ENCODE measurements at regions not wholly inside any gene's neighbourhood (a gene's known extent, or its start where the extent isn't known, plus 50 kb on each side); places are given as distances from the start of the nearest gene placed in this dataset.

DNA sequence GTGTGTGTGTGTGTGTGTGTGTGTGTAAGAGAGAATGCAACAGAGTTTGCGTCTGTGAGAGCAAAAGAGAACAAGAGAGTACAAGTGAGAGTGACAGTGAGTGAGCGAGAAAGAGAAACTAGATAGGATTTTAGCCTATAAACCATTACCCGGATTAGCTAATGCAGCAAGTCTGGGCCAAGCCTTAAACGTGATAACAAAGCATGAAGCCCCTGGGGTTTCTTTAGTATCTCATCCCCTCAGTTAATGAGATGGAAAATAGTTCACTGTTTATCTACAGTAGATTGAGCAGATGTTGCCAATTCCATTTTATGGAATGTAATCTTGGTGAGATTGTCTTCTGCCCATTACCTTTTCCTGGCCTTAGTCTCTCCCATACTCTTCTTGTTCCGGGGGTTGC lies 114.5 kb downstream of the MAT2B start:
- H3K4me3 ChIP-seq (ENCODE audit: severe bottlenecking) = no peak overlapping the region
- no peaks in the 10 kb centered on the region for H3K9me3 ChIP-seq (ENCODE audit: severe bottlenecking)
- TF ChIP-seq, protein P1, sequence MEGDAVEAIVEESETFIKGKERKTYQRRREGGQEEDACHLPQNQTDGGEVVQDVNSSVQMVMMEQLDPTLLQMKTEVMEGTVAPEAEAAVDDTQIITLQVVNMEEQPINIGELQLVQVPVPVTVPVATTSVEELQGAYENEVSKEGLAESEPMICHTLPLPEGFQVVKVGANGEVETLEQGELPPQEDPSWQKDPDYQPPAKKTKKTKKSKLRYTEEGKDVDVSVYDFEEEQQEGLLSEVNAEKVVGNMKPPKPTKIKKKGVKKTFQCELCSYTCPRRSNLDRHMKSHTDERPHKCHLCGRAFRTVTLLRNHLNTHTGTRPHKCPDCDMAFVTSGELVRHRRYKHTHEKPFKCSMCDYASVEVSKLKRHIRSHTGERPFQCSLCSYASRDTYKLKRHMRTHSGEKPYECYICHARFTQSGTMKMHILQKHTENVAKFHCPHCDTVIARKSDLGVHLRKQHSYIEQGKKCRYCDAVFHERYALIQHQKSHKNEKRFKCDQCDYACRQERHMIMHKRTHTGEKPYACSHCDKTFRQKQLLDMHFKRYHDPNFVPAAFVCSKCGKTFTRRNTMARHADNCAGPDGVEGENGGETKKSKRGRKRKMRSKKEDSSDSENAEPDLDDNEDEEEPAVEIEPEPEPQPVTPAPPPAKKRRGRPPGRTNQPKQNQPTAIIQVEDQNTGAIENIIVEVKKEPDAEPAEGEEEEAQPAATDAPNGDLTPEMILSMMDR (IDR thresholded peaks at IDR 0.05; ENCODE audit: poor library complexity, severe bottlenecking) = no peak
- H3K4me1 ChIP-seq (ENCODE audit: insufficient read depth, poor library complexity, severe bottlenecking) = no peaks in the 10 kb centered on the region
- H3K27me3 ChIP-seq (ENCODE audit: insufficient read depth, poor library complexity, severe bottlenecking) = peaks cover 5% of the 10 kb centered on the region
- H3K36me3 ChIP-seq (ENCODE audit: low read depth) = no peaks in the 10 kb centered on the region
- no peak overlapping the region for H3K27ac ChIP-seq (ENCODE audit: poor library complexity, severe bottlenecking)
- DNase-seq (ENCODE audit: low spot score) (no peak), ATAC-seq (ENCODE audit: low read depth) (no peak)

DNA sequence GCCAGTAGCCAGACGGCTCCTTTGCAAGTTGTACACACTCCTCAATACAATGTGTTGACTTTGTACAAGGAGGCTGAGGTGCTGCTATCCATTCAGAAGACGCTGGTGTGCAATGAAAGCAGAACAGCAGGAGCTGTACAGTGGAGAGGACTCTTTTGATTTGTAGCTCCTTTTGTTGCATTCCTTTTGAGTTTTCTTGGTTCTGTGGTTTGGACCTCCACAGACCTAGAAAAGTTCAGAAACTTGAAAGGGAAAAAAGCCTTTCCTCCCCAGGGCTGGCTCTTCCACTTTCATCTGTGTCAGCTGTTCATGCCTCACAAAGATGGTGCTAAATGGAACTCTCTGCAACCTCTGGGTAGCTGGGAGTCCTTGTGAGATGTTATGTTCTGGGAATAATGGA lies 117.4 kb downstream of the MAT2B start:
- no peak for ATAC-seq (ENCODE audit: low read depth)
- DNase-seq (ENCODE audit: low spot score) = no peak
- no peaks in the 10 kb centered on the region for H3K4me1 ChIP-seq (ENCODE audit: insufficient read depth, poor library complexity, severe bottlenecking)
- no peak overlapping the region for H3K4me3 ChIP-seq (ENCODE audit: severe bottlenecking)
- H3K27ac ChIP-seq (ENCODE audit: poor library complexity, severe bottlenecking) = no peak overlapping the region
- TF ChIP-seq, protein P1 (IDR thresholded peaks at IDR 0.05; ENCODE audit: poor library complexity, severe bottlenecking) = no peak
- H3K36me3 ChIP-seq (ENCODE audit: low read depth) = no peaks in the 10 kb centered on the region
- H3K27me3 ChIP-seq (ENCODE audit: insufficient read depth, poor library complexity, severe bottlenecking) = no peaks in the 10 kb centered on the region
- no peaks in the 10 kb centered on the region for H3K9me3 ChIP-seq (ENCODE audit: severe bottlenecking)

DNA sequence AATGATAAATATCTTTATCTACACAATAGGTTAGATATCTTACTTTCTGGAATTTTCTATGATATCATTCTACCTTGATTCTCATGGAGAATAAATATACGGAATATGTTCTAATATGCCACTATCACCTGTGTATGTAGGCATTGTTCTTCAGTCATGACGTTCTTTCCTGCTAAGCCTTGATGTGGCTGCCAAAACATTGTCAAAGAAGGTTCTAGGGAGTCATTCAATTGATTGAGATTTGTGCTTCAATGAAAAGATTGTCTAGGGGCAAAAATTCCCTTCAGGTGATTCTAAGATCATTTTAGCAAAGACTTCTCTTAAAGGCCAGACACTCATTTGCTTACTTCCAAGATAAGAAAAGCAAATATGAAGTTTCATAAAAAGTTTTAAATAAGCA lies 118.1 kb downstream of the MAT2B start:
- ATAC-seq (ENCODE audit: low read depth) = no peak
- DNase-seq (ENCODE audit: low spot score) = no peak
- TF ChIP-seq, protein P1 (IDR thresholded peaks at IDR 0.05; ENCODE audit: poor library complexity, severe bottlenecking) = no peak

DNA sequence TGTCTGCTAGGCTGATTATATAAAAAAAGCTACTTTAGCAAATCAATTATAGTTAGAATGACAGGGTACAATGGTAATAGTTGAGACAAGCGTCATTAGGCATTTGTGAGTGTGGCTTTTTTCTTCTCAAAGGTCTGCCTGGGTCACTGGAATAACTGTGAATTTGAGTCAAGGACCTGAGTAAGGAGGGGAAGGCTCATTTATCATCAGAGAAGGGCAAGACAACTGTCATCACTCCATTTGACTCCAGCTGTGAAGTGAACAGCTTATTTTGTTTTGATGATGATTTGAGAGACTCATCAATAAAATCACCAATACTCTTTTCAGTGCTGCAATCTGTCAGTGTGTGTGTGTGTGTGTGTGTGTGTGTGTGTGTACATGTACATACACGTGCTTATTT lies 118.6 kb downstream of the MAT2B start:
- H3K9me3 ChIP-seq (ENCODE audit: severe bottlenecking) = no peaks in the 10 kb centered on the region
- no peaks in the 10 kb centered on the region for H3K36me3 ChIP-seq (ENCODE audit: low read depth)
- no peak for ATAC-seq (ENCODE audit: low read depth)
- TF ChIP-seq, protein P1 (IDR thresholded peaks at IDR 0.05; ENCODE audit: poor library complexity, severe bottlenecking) = no peak
- H3K27ac ChIP-seq (ENCODE audit: poor library complexity, severe bottlenecking) = no peak overlapping the region
- H3K4me1 ChIP-seq (ENCODE audit: insufficient read depth, poor library complexity, severe bottlenecking) = no peaks in the 10 kb centered on the region
- no peaks in the 10 kb centered on the region for H3K27me3 ChIP-seq (ENCODE audit: insufficient read depth, poor library complexity, severe bottlenecking)
- no peak overlapping the region for H3K4me3 ChIP-seq (ENCODE audit: severe bottlenecking)
- no peak for DNase-seq (ENCODE audit: low spot score)

More for the DNA sequence above, 118.1 kb downstream of the MAT2B start:
- no peaks in the 10 kb centered on the region for H3K36me3 ChIP-seq (ENCODE audit: low read depth)
- no peaks in the 10 kb centered on the region for H3K4me1 ChIP-seq (ENCODE audit: insufficient read depth, poor library complexity, severe bottlenecking)
- H3K4me3 ChIP-seq (ENCODE audit: severe bottlenecking) = no peak overlapping the region
- no peaks in the 10 kb centered on the region for H3K9me3 ChIP-seq (ENCODE audit: severe bottlenecking)
- no peak overlapping the region for H3K27ac ChIP-seq (ENCODE audit: poor library complexity, severe bottlenecking)
- H3K27me3 ChIP-seq (ENCODE audit: insufficient read depth, poor library complexity, severe bottlenecking) = no peaks in the 10 kb centered on the region

DNA sequence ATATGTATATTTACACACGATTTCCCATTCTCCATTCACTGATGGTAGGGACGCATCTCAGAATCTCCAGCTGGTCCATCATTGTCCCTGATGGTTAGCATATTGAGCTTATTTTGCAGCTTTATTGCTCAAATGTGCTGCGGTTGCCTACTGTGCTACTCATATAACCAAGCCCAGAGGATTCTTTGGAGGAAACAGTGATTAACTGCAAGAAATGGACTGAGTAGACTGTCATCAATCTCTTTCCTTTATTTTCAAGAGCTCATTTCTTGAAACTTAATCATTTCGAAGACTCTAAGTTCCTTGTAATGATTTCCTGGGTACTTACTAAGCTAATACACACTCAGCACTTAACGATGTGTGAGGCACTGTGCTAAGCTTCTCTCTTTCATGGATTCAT lies 119.0 kb downstream of the MAT2B start:
- Histone ChIP-seq H3K27me3 (ENCODE audit: insufficient read depth, poor library complexity, severe bottlenecking) (no peaks in the 10 kb centered on the region), H3K4me3 (ENCODE audit: severe bottlenecking) (no peak overlapping the region), H3K4me1 (ENCODE audit: insufficient read depth, poor library complexity, severe bottlenecking) (no peaks in the 10 kb centered on the region), H3K9me3 (ENCODE audit: severe bottlenecking) (no peaks in the 10 kb centered on the region), H3K36me3 (ENCODE audit: low read depth) (no peaks in the 10 kb centered on the region), H3K27ac (ENCODE audit: poor library complexity, severe bottlenecking) (no peak overlapping the region)
- no peak for DNase-seq (ENCODE audit: low spot score)
- TF ChIP-seq, protein P1 (IDR thresholded peaks at IDR 0.05; ENCODE audit: poor library complexity, severe bottlenecking) = no peak
- ATAC-seq (ENCODE audit: low read depth) = no peak
